ENCODE measurements at regions not wholly inside any gene's neighbourhood (a gene's known extent, or its start where the extent isn't known, plus 50 kb on each side); places are given as distances from the start of the nearest gene placed in this dataset.

DNA sequence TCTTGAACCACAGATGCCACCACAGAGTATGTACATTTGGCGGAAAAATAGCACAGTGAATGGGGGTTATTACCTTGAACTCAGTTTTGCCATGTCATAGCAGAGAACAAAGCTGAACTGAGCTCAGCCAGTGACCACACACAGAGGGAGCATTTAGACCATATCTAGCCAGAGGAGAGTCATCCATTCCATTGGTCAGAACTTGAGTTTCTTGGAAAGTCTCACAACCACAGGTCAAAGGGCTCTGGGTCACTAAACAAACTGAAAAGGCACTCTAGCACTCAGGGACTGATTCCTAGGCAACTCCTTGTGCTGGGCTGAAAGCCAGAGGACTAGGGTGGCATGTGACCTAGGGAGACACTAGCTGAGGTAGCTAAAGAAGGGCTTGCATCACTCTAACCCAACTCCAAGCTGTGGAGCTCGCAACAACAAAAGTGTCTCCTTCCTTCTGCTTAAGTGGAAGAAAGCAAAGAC is 239.7 kb upstream of the SEMA3D start:
- TF ChIP-seq, protein P1, sequence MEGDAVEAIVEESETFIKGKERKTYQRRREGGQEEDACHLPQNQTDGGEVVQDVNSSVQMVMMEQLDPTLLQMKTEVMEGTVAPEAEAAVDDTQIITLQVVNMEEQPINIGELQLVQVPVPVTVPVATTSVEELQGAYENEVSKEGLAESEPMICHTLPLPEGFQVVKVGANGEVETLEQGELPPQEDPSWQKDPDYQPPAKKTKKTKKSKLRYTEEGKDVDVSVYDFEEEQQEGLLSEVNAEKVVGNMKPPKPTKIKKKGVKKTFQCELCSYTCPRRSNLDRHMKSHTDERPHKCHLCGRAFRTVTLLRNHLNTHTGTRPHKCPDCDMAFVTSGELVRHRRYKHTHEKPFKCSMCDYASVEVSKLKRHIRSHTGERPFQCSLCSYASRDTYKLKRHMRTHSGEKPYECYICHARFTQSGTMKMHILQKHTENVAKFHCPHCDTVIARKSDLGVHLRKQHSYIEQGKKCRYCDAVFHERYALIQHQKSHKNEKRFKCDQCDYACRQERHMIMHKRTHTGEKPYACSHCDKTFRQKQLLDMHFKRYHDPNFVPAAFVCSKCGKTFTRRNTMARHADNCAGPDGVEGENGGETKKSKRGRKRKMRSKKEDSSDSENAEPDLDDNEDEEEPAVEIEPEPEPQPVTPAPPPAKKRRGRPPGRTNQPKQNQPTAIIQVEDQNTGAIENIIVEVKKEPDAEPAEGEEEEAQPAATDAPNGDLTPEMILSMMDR (IDR thresholded peaks at IDR 0.05), result no peak
- TF ChIP-seq POLR2A (IDR thresholded peaks at IDR 0.05; ENCODE audit: low read depth), result no peak

Measured in esophagus muscularis mucosa (tissue), 3 donors.